Islet precursor cell (in vitro differentiated cells): ENCODE measurements at regions not wholly inside any gene's neighbourhood (a gene's known extent, or its start where the extent isn't known, plus 50 kb on each side); places are given as distances from the start of the nearest gene placed in this dataset.

ENCODE experiments used
- DNase-seq: peaks from one replicate; pipeline ENCODE4 v3.0.0-alpha.2; 2018

GRCh38 chr2:181771356-181771755, 91.0 kb upstream of the NEUROD1 start:
- DNase-seq = no peak

GRCh38 chr2:181772334-181772733, 92.0 kb upstream of the NEUROD1 start:
- no peak for DNase-seq

GRCh38 chr2:181772777-181773176, 92.5 kb upstream of the NEUROD1 start:
- DNase-seq = no peak

- no peak for DNase-seq
Measured at GRCh38 chr2:181774685-181775084, 94.4 kb upstream of the NEUROD1 start.

GRCh38 chr2:181776336-181776735, 96.0 kb upstream of the NEUROD1 start:
- no peak for DNase-seq

GRCh38 chr2:181777734-181778133, 97.4 kb upstream of the NEUROD1 start:
- DNase-seq = no peak

GRCh38 chr2:181778621-181779201, 98.4 kb upstream of the NEUROD1 start:
- DNase-seq = peak; percentile 79

GRCh38 chr2:181779288-181780021, 99.1 kb upstream of the NEUROD1 start:
- peak; percentile 89 for DNase-seq

- DNase-seq = peak; percentile 79
Measured at GRCh38 chr2:181780047-181780651, 99.8 kb upstream of the NEUROD1 start.

GRCh38 chr2:181780657-181781056, 100.3 kb upstream of the NEUROD1 start:
- no peak for DNase-seq

GRCh38 chr2:181781078-181781786, 100.9 kb upstream of the NEUROD1 start:
- no peak for DNase-seq

GRCh38 chr2:181782660-181783059, 102.3 kb upstream of the NEUROD1 start:
- peak; percentile 94 for DNase-seq

GRCh38 chr2:181784556-181784955, 104.2 kb upstream of the NEUROD1 start:
- no peak for DNase-seq

GRCh38 chr2:181785691-181786344, 105.5 kb upstream of the NEUROD1 start:
- no peak for DNase-seq

GRCh38 chr2:181786371-181787228, 104.9 kb upstream of the ITPRID2 start:
- no peak for DNase-seq

GRCh38 chr2:181787310-181788048, 104.1 kb upstream of the ITPRID2 start:
- DNase-seq = no peak

GRCh38 chr2:181788897-181789555, 102.5 kb upstream of the ITPRID2 start:
- no peak for DNase-seq

- DNase-seq = no peak
Measured at GRCh38 chr2:181789827-181790448, 101.6 kb upstream of the ITPRID2 start.

- no peak for DNase-seq
Measured at GRCh38 chr2:181790716-181791649, 100.5 kb upstream of the ITPRID2 start.
